Panc1 (cell line): ENCODE measurements at regions not wholly inside any gene's neighbourhood (a gene's known extent, or its start where the extent isn't known, plus 50 kb on each side); places are given as distances from the start of the nearest gene placed in this dataset.

Experiments used
- ATAC-seq: fragments of 200-7000 bp; cut with Tn5 transposase; 2 replicates; pipeline ENCODE4 v1.9.1; 2020; ENCODE audit warnings: mild to moderate bottlenecking, moderate library complexity
- BruUV-seq: library from RNA; stranded (reverse); fragments of 400-500 nt; replicated peaks from 2 replicates; lab custom pipeline; 2021; lab: Mats Ljungman, UMichigan
- CTCF ChIA-PET: fragments of 300-600 bp; sonication (Branson Sonifier 250); formaldehyde crosslinking; loops from one replicate; lab custom pipeline; 2022; ENCODE audit warnings: antibody characterized with exemption; lab: Charles Lee
- POLR2A ChIA-PET: fragments of 300-600 bp; sonication (Branson Sonifier 250); formaldehyde crosslinking; loops from one replicate; lab custom pipeline; 2022; ENCODE audit warnings: antibody characterized with exemption; lab: Charles Lee
- DNase-seq: peaks from one replicate; pipeline ENCODE4 v3.0.0-alpha.2; 2010; ENCODE audit warnings: low read depth, low spot score
- H3K27ac ChIP-seq: 2 replicates; pipeline ENCODE4 v1.5.1; 2011; ENCODE audit warnings: mild to moderate bottlenecking, low read length, inconsistent platforms
- H3K27me3 ChIP-seq: fragments of 200-500 bp; sonication (Bioruptor generic); 2 replicates; pipeline ENCODE4 v1.6.0; 2014; ENCODE audit warnings: low read length, inconsistent platforms; ENCODE audit not compliant: control insufficient read depth, insufficient read depth
- H3K36me3 ChIP-seq: fragments of 200-500 bp; sonication (Bioruptor generic); 2 replicates; pipeline ENCODE4 v1.5.1; 2014; ENCODE audit warnings: inconsistent platforms, mild to moderate bottlenecking, low read length, moderate library complexity; ENCODE audit not compliant: control insufficient read depth, insufficient read depth
- H3K4me1 ChIP-seq: 2 replicates; pipeline ENCODE4 v1.5.1; 2011; ENCODE audit warnings: inconsistent platforms, mild to moderate bottlenecking, low read length, moderate library complexity; ENCODE audit not compliant: control insufficient read depth, insufficient read depth
- H3K4me3 ChIP-seq, 2 experiments: 2 replicates each; pipeline ENCODE4 v1.5.1; 2011 to 2012; ENCODE audit warnings: low read depth in 2 of 2, low read length in 2 of 2, mild to moderate bottlenecking in 2 of 2, inconsistent platforms in 1 of 2, moderate library complexity in 1 of 2
- H3K9me3 ChIP-seq: fragments of 200-500 bp; sonication (Bioruptor generic); 2 replicates; pipeline ENCODE4 v1.5.1; 2014; ENCODE audit warnings: low read depth, mild to moderate bottlenecking, inconsistent platforms, low read length, moderate library complexity; ENCODE audit not compliant: control insufficient read depth, insufficient read depth
- POLR2AphosphoS5 ChIP-seq: IDR thresholded peaks from 2 replicates; pipeline ENCODE4 v1.6.1; 2012; ENCODE audit warnings: mild to moderate bottlenecking, low read depth, low read length, moderate library complexity
- SIN3A ChIP-seq: IDR thresholded peaks from 2 replicates; pipeline ENCODE4 v1.6.1; 2012; ENCODE audit warnings: low read depth, mild to moderate bottlenecking, low read length, moderate library complexity, borderline replicate concordance; ENCODE audit not compliant: insufficient read depth
- TCF7L2 ChIP-seq: IDR thresholded peaks from 2 replicates; pipeline ENCODE4 v1.6.1; 2011; ENCODE audit warnings: mild to moderate bottlenecking, low read depth, low read length, inconsistent platforms
- in situ Hi-C: cut with HindIII; loops from 2 replicates; pipeline ENCODE4 v1.10.0; 2016; ENCODE audit warnings: low sequenced_read_pairs, low pct_unique_long_range_greater_than_20kb
- intact Hi-C: fragments of 100-400 bp; cut with micrococcal nuclease; formaldehyde crosslinking; loops from one replicate; pipeline ENCODE4 v1.10.0; 2022; ENCODE audit not compliant: unreplicated experiment
- TF ChIP-seq, protein P1 (sequence below), 2 experiments: IDR thresholded peaks; 2 replicates each; pipeline ENCODE4 v1.6.1; 2011 to 2012; ENCODE audit warnings: low read depth in 2 of 2, control low read depth in 1 of 2, low read length in 1 of 2, mild to moderate bottlenecking in 1 of 2, moderate library complexity in 1 of 2; ENCODE audit not compliant: insufficient read depth in 1 of 2
- TF ChIP-seq, protein P2 (sequence below): fragments of 450-650 bp; IDR thresholded peaks from 2 replicates; pipeline ENCODE4 v1.5.1; 2017; ENCODE audit warnings: mild to moderate bottlenecking

DNA sequence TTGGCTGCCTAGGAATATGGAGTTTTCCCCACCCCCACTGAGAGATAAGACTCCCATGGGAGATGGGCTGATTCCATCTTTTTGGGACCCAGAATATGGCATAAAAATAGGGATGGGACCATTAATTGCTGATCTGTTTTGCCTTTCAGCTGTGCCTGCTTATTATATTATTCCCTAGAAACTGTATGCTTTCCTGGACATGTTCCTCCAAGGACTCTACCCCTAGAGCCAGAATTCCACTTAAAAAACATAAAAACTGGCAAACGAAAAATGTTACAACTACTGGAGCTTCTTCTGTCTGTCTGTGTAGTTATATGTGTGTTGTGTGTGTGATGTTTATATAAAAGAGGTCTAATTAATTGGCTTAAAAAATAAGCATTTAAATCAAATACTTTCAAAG, 159.9 kb upstream of the PRR20A start:
- Histone ChIP-seq H3K4me1 (no peaks in the 10 kb centered on the region), H3K36me3 (no peaks in the 10 kb centered on the region), H3K4me3 (no peak overlapping the region), H3K9me3 (no peaks in the 10 kb centered on the region), H3K27ac (no peak overlapping the region), H3K27me3 (no peaks in the 10 kb centered on the region)
- ATAC-seq = no peak
- intact Hi-C loops (no loop called here), in situ Hi-C loops (no loop called here)
- ChIA-PET POLR2A (no interaction called here), CTCF (no interaction called here)
- TF ChIP-seq, protein P1, sequence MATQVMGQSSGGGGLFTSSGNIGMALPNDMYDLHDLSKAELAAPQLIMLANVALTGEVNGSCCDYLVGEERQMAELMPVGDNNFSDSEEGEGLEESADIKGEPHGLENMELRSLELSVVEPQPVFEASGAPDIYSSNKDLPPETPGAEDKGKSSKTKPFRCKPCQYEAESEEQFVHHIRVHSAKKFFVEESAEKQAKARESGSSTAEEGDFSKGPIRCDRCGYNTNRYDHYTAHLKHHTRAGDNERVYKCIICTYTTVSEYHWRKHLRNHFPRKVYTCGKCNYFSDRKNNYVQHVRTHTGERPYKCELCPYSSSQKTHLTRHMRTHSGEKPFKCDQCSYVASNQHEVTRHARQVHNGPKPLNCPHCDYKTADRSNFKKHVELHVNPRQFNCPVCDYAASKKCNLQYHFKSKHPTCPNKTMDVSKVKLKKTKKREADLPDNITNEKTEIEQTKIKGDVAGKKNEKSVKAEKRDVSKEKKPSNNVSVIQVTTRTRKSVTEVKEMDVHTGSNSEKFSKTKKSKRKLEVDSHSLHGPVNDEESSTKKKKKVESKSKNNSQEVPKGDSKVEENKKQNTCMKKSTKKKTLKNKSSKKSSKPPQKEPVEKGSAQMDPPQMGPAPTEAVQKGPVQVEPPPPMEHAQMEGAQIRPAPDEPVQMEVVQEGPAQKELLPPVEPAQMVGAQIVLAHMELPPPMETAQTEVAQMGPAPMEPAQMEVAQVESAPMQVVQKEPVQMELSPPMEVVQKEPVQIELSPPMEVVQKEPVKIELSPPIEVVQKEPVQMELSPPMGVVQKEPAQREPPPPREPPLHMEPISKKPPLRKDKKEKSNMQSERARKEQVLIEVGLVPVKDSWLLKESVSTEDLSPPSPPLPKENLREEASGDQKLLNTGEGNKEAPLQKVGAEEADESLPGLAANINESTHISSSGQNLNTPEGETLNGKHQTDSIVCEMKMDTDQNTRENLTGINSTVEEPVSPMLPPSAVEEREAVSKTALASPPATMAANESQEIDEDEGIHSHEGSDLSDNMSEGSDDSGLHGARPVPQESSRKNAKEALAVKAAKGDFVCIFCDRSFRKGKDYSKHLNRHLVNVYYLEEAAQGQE (IDR thresholded peaks at IDR 0.05; ENCODE audit: insufficient read depth in 1 of 2, low read depth in 2 of 2, low read length in 1 of 2) = no peak
- TF ChIP-seq SIN3A = no peak
- TF ChIP-seq POLR2AphosphoS5 = no peak
- TF ChIP-seq TCF7L2 = no peak
- TF ChIP-seq, protein P2, sequence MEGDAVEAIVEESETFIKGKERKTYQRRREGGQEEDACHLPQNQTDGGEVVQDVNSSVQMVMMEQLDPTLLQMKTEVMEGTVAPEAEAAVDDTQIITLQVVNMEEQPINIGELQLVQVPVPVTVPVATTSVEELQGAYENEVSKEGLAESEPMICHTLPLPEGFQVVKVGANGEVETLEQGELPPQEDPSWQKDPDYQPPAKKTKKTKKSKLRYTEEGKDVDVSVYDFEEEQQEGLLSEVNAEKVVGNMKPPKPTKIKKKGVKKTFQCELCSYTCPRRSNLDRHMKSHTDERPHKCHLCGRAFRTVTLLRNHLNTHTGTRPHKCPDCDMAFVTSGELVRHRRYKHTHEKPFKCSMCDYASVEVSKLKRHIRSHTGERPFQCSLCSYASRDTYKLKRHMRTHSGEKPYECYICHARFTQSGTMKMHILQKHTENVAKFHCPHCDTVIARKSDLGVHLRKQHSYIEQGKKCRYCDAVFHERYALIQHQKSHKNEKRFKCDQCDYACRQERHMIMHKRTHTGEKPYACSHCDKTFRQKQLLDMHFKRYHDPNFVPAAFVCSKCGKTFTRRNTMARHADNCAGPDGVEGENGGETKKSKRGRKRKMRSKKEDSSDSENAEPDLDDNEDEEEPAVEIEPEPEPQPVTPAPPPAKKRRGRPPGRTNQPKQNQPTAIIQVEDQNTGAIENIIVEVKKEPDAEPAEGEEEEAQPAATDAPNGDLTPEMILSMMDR = no peak
- no TSS peak for BruUV-seq
- DNase-seq = no peak

GRCh38 chr13:56986121-56986520, 154.6 kb upstream of the PRR20A start:
- no peak for DNase-seq
- intact Hi-C loops (no loop called here), in situ Hi-C loops (no loop called here)
- no peak for ATAC-seq
- no peak for TF ChIP-seq POLR2AphosphoS5
- TF ChIP-seq, protein P2 = no peak
- TF ChIP-seq SIN3A = no peak
- no peak for TF ChIP-seq TCF7L2
- TF ChIP-seq, protein P1 (IDR thresholded peaks at IDR 0.05; ENCODE audit: insufficient read depth in 1 of 2, low read depth in 2 of 2, low read length in 1 of 2) = no peak
- no peaks in the 10 kb centered on the region for H3K4me1 ChIP-seq
- CTCF ChIA-PET = no interaction called here
- no peak overlapping the region for H3K27ac ChIP-seq
- no peaks in the 10 kb centered on the region for H3K36me3 ChIP-seq
- no peaks in the 10 kb centered on the region for H3K9me3 ChIP-seq
- no peaks in the 10 kb centered on the region for H3K27me3 ChIP-seq
- H3K4me3 ChIP-seq = no peak overlapping the region
- POLR2A ChIA-PET = no interaction called here
- BruUV-seq = no TSS peak
